ENCODE measurements at regions not wholly inside any gene's neighbourhood (a gene's known extent, or its start where the extent isn't known, plus 50 kb on each side); places are given as distances from the start of the nearest gene placed in this dataset.

DNA sequence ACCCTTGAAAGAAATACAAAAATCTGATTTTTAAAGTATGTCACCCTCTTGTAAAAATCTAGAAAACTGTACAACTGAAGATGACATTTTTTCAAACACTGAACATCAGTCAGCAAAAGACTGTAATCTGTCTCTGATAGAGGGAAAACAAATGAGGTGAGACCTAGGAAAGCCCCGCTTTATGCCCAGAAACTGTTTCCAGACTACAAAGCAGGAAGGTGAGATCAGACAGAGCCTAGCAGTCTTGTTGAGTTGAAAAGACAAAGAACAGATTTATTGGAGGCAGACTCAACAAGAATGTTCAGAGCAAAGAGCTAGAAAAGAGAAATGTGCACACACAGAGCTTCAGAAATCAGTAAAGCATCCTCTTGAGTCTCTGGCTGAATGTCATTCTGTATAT lies 873.6 kb downstream of the LRFN5 start:
- no peaks in the 10 kb centered on the region for H3K27me3 ChIP-seq (ENCODE audit: insufficient read depth)
- ChIA-PET POLR2A (no interaction called here), CTCF (no interaction called here)
- H4K20me1 ChIP-seq (ENCODE audit: insufficient read depth), result no peaks in the 10 kb centered on the region
- WGBS (ENCODE audit: low lambda C conversion rate), result 4% methylated on average over 1 of the region's 1 CpG
- H3K36me3 ChIP-seq (replicated peaks in 1 of 2; ENCODE audit: control insufficient read depth in 1 of 2, insufficient read depth in 2 of 2, low read length in 1 of 2), result no peaks in the 10 kb centered on the region
- no peak overlapping the region for H3K27ac ChIP-seq (ENCODE audit: low read depth in 2 of 2, low read length in 1 of 2)
- no peak overlapping the region for H3K4me2 ChIP-seq
- H3F3A ChIP-seq (replicated peaks; ENCODE audit: insufficient read depth), result no peaks in the 10 kb centered on the region
- no peak overlapping the region for H3K4me3 ChIP-seq (ENCODE audit: low read depth in 2 of 2, low read length in 1 of 2)
- no peaks in the 10 kb centered on the region for H3K9me3 ChIP-seq
- H3K4me1 ChIP-seq (ENCODE audit: control insufficient read depth in 1 of 2, insufficient read depth in 2 of 2, low read depth in 1 of 2, low read length in 1 of 2), result no peaks in the 10 kb centered on the region
- no peaks in the 10 kb centered on the region for H3K9me2 ChIP-seq
- H3K79me2 ChIP-seq (ENCODE audit: insufficient read depth), result no peaks in the 10 kb centered on the region
- DNase-seq, result no peak
- no peak overlapping the region for H3K9ac ChIP-seq
- TF ChIP-seq TCF12 (IDR thresholded peaks at IDR 0.05) (no peak), EP300 (IDR thresholded peaks at IDR 0.05; ENCODE audit: borderline replicate concordance in 1 of 2, low read depth in 1 of 2, low read length in 1 of 2) (no peak), FOSL2 (IDR thresholded peaks at IDR 0.05; ENCODE audit: borderline replicate concordance, low read depth) (no peak), ELF1 (IDR thresholded peaks at IDR 0.05) (no peak), TAF1 (IDR thresholded peaks at IDR 0.05; ENCODE audit: borderline replicate concordance, low read depth, low read length) (no peak), NFIC (IDR thresholded peaks at IDR 0.05; ENCODE audit: borderline replicate concordance) (no peak), MEF2A (IDR thresholded peaks at IDR 0.05; ENCODE audit: borderline replicate concordance, low read depth) (no peak), NRF1 (IDR thresholded peaks at IDR 0.05; ENCODE audit: low read depth, low read length) (no peak), CHD2 (IDR thresholded peaks at IDR 0.05; ENCODE audit: low read length, partially characterized antibody) (no peak), EZH2phosphoT487 (IDR thresholded peaks at IDR 0.05; ENCODE audit: borderline replicate concordance, low read depth) (no peak), JUND (IDR thresholded peaks at IDR 0.05) (no peak)
- TF ChIP-seq, protein P1, sequence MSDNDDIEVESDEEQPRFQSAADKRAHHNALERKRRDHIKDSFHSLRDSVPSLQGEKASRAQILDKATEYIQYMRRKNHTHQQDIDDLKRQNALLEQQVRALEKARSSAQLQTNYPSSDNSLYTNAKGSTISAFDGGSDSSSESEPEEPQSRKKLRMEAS (IDR thresholded peaks at IDR 0.05; ENCODE audit: low read depth), result no peak
- TF ChIP-seq, protein P2, sequence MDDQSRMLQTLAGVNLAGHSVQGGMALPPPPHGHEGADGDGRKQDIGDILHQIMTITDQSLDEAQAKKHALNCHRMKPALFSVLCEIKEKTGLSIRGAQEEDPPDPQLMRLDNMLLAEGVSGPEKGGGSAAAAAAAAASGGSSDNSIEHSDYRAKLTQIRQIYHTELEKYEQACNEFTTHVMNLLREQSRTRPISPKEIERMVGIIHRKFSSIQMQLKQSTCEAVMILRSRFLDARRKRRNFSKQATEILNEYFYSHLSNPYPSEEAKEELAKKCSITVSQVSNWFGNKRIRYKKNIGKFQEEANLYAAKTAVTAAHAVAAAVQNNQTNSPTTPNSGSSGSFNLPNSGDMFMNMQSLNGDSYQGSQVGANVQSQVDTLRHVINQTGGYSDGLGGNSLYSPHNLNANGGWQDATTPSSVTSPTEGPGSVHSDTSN (IDR thresholded peaks at IDR 0.05), result no peak
- TF ChIP-seq, protein P3, sequence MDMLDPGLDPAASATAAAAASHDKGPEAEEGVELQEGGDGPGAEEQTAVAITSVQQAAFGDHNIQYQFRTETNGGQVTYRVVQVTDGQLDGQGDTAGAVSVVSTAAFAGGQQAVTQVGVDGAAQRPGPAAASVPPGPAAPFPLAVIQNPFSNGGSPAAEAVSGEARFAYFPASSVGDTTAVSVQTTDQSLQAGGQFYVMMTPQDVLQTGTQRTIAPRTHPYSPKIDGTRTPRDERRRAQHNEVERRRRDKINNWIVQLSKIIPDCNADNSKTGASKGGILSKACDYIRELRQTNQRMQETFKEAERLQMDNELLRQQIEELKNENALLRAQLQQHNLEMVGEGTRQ (IDR thresholded peaks at IDR 0.05; ENCODE audit: borderline replicate concordance, low read depth, low read length), result no peak
- TF ChIP-seq, protein P4, sequence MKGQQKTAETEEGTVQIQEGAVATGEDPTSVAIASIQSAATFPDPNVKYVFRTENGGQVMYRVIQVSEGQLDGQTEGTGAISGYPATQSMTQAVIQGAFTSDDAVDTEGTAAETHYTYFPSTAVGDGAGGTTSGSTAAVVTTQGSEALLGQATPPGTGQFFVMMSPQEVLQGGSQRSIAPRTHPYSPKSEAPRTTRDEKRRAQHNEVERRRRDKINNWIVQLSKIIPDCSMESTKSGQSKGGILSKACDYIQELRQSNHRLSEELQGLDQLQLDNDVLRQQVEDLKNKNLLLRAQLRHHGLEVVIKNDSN (IDR thresholded peaks at IDR 0.05; ENCODE audit: borderline replicate concordance, low read depth), result no peak
- H2AFZ ChIP-seq (ENCODE audit: low read depth), result no peak overlapping the region

DNA sequence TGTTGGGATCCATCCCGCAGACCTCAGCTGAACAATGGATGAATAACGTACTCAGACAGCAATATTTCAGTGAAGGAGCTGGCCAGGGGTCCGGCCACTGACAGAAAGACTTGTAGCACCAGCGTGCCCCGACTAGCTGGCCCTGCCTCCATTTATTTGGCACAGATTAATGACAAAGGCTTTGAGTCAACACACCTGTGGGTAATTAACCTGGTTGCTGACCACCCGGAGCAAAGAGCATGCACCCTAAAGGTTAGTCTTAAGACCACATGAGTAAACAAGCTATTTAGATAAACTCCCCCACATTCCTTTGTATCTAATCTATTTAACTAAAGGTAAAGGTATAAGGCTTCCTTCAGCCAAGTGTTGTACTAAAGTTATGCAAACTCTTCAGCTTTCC lies 868.6 kb downstream of the LRFN5 start:
- Histone ChIP-seq H3K9ac (no peak overlapping the region), H3K4me2 (no peak overlapping the region), H3K9me3 (no peaks in the 10 kb centered on the region), H3K4me3 (ENCODE audit: low read depth in 2 of 2, low read length in 1 of 2) (no peak overlapping the region), H3K4me1 (ENCODE audit: control insufficient read depth in 1 of 2, insufficient read depth in 2 of 2, low read depth in 1 of 2, low read length in 1 of 2) (no peaks in the 10 kb centered on the region), H3K36me3 (replicated peaks in 1 of 2; ENCODE audit: control insufficient read depth in 1 of 2, insufficient read depth in 2 of 2, low read length in 1 of 2) (no peaks in the 10 kb centered on the region), H2AFZ (ENCODE audit: low read depth) (no peak overlapping the region), H3F3A (replicated peaks; ENCODE audit: insufficient read depth) (no peaks in the 10 kb centered on the region), H4K20me1 (ENCODE audit: insufficient read depth) (no peaks in the 10 kb centered on the region), H3K27me3 (ENCODE audit: insufficient read depth) (no peaks in the 10 kb centered on the region), H3K27ac (ENCODE audit: low read depth in 2 of 2, low read length in 1 of 2) (no peak overlapping the region), H3K9me2 (no peaks in the 10 kb centered on the region), H3K79me2 (ENCODE audit: insufficient read depth) (no peaks in the 10 kb centered on the region)
- 0% methylated on average over 2 of the region's 6 CpGs for WGBS (ENCODE audit: low lambda C conversion rate)
- no peak for DNase-seq
- ChIA-PET POLR2A (no interaction called here), CTCF (no interaction called here)
- TF ChIP-seq RAD21 (IDR thresholded peaks at IDR 0.05; ENCODE audit: low read length), result no peak
- TF ChIP-seq, protein P5, sequence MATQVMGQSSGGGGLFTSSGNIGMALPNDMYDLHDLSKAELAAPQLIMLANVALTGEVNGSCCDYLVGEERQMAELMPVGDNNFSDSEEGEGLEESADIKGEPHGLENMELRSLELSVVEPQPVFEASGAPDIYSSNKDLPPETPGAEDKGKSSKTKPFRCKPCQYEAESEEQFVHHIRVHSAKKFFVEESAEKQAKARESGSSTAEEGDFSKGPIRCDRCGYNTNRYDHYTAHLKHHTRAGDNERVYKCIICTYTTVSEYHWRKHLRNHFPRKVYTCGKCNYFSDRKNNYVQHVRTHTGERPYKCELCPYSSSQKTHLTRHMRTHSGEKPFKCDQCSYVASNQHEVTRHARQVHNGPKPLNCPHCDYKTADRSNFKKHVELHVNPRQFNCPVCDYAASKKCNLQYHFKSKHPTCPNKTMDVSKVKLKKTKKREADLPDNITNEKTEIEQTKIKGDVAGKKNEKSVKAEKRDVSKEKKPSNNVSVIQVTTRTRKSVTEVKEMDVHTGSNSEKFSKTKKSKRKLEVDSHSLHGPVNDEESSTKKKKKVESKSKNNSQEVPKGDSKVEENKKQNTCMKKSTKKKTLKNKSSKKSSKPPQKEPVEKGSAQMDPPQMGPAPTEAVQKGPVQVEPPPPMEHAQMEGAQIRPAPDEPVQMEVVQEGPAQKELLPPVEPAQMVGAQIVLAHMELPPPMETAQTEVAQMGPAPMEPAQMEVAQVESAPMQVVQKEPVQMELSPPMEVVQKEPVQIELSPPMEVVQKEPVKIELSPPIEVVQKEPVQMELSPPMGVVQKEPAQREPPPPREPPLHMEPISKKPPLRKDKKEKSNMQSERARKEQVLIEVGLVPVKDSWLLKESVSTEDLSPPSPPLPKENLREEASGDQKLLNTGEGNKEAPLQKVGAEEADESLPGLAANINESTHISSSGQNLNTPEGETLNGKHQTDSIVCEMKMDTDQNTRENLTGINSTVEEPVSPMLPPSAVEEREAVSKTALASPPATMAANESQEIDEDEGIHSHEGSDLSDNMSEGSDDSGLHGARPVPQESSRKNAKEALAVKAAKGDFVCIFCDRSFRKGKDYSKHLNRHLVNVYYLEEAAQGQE (IDR thresholded peaks at IDR 0.05; ENCODE audit: low read depth, low read length), result no peak
- TF ChIP-seq FOXJ3 (CRISPR knock-in tag; IDR thresholded peaks at IDR 0.05), result no peak
- no peak for TF ChIP-seq ELF1 (IDR thresholded peaks at IDR 0.05)

All from SK-N-SH (cell line).